Spleen (tissue), 7 donors: ENCODE measurements at regions not wholly inside any gene's neighbourhood (a gene's known extent, or its start where the extent isn't known, plus 50 kb on each side); places are given as distances from the start of the nearest gene placed in this dataset.

Source experiments
- POLR2A ChIP-seq, 3 donors: fragments of 450-650 bp; IDR thresholded peaks; one replicate each; pipeline ENCODE4 v1.5.1; 2017; ENCODE audit warnings: antibody characterized with exemption in 3 of 3, mild to moderate bottlenecking in 1 of 3
- TF ChIP-seq, protein P1 (sequence below), 11 experiments: fragments of 200-600 bp in 7 of 11; fragments of 450-650 bp in 4 of 11; sonication (generic) in 4 of 11; IDR thresholded peaks in 8 of 11; conservative IDR thresholded peaks in 3 of 11; 1 replicate in 7 of 11; 2 replicates in 4 of 11; pipeline versions ENCODE4 v1.4.0 to v1.8.0; 2016 to 2021; ENCODE audit warnings: antibody characterized with exemption in 11 of 11, inconsistent platforms in 4 of 11, mild to moderate bottlenecking in 1 of 11
- donor health status: DM: no; HTN: no; CAD: no; lungs with moderate emphysema.
- donor health status: DM: no; HTN: no; CAD: no.
- donor health status: DM: no; HTN: no; CAD: no.

DNA sequence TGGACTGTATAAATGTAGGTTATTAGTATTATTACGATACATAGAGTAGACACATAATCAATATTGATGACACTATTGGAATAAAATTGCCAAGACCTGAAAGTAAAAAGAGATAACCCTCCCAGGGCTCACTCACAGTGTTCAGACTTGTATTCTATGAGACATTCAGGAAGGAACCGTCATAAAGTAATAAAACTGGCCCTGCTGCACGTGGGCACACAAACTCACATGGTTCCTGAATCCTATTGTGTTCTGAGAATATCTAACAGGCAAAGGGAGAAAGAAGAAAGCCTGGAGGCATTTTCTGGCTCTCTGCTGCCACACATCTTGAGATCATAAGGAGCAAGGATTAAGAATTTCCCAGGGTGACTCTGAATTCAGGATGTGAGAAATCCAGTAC, 575.9 kb downstream of the HS3ST4 start:
- no peak for TF ChIP-seq POLR2A (IDR thresholded peaks at IDR 0.05)
- TF ChIP-seq, protein P1, sequence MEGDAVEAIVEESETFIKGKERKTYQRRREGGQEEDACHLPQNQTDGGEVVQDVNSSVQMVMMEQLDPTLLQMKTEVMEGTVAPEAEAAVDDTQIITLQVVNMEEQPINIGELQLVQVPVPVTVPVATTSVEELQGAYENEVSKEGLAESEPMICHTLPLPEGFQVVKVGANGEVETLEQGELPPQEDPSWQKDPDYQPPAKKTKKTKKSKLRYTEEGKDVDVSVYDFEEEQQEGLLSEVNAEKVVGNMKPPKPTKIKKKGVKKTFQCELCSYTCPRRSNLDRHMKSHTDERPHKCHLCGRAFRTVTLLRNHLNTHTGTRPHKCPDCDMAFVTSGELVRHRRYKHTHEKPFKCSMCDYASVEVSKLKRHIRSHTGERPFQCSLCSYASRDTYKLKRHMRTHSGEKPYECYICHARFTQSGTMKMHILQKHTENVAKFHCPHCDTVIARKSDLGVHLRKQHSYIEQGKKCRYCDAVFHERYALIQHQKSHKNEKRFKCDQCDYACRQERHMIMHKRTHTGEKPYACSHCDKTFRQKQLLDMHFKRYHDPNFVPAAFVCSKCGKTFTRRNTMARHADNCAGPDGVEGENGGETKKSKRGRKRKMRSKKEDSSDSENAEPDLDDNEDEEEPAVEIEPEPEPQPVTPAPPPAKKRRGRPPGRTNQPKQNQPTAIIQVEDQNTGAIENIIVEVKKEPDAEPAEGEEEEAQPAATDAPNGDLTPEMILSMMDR (IDR thresholded peaks at IDR 0.05 in 8 of 11, conservative IDR thresholded peaks at IDR 0.05 in 3 of 11), result no peak
